NCI-H526 treated with DMSO at 0.1 percent for 48 hours (cell line): ENCODE measurements at regions not wholly inside any gene's neighbourhood (a gene's known extent, or its start where the extent isn't known, plus 50 kb on each side); places are given as distances from the start of the nearest gene placed in this dataset.

Experiments
- DNase-seq: peaks from one replicate; lab custom pipeline; 2025; lab: John Stamatoyannopoulos, UW

GRCh38 chr2:52139241-52139640, 1107.3 kb upstream of the NRXN1 start:
- DNase-seq, result no peak

- DNase-seq, result no peak
Measured at GRCh38 chr2:52135235-52135634, 1103.3 kb upstream of the NRXN1 start.

GRCh38 chr2:52128081-52128480, 1096.1 kb upstream of the NRXN1 start:
- no peak for DNase-seq

DNA sequence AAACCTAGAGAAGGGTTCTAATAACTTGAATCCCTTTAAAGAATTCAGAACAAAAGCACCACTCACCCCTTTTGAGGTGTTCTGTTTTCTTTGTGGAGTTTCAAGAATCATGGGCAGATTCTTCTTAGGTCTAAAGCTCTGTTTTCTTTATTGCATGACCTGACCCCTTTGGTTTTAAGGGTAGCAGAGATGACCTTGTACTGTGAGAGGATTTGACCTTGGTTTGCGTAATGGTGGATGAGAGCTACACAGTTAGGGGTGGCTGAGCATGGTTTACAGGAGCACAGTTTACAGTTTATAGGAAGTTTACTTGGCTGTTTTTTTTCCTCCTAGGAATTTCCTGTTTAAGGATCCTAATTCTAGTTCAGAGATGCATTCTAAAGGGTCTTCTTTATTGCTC, 1095.6 kb upstream of the NRXN1 start:
- no peak for DNase-seq

DNA sequence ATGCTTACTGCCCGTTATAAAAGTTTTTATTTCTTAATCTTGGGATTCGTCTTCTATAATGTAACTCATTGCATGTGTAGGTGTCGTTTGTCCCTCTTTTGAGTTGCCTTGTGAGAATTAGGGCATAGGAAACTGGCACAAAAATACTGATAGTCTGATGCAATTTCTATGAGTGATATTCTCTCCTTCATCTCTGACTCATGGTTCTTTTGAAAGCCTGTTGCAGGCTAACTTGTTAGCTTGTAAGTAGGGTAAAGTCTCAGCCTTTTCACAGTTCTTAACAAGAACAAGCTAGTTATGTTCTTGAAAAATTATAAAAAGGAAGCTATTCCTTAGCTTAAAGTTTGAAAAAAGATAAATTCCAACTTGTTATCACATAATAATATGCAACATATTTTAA, 1085.4 kb upstream of the NRXN1 start:
- DNase-seq, result no peak

GRCh38 chr2:52115750-52116149, 1083.8 kb upstream of the NRXN1 start:
- no peak for DNase-seq

DNA sequence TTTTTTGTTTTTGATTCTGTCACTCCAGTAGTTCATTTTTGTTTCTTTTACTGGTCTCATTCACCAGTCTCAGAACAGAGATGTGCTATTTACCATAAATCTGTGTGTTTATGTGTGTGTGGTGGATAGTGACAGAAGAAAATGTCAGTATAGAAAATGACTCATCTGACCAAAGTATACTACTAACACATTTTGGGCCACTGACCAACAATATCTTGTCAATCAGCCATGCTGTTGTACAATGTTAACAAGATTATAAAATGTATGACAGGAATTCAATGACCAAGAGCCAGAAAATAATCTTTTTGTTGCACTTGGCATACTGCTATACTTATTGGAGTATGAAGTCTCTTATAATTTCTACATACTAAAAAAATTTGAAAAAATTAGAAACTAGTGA, 1081.4 kb upstream of the NRXN1 start:
- no peak for DNase-seq

DNA sequence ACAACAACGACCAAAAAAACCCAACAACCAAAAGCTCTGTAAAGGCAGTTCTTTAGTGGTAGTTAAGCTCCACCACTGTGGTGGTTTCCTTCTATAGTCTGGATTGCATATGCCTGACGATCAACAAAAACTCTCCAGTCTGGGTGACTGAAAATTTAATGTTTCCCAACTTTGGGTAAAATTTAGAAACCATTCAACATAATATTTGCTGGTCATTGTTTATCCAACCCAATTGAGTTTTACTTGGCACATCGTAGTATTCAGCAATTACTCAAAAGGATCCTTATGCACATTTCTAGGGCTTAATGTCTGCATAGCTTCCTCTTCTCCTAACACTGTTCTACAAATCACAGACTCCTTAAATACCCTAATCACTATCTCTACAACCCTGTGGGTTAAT, 1080.2 kb upstream of the NRXN1 start:
- DNase-seq, result no peak

DNA sequence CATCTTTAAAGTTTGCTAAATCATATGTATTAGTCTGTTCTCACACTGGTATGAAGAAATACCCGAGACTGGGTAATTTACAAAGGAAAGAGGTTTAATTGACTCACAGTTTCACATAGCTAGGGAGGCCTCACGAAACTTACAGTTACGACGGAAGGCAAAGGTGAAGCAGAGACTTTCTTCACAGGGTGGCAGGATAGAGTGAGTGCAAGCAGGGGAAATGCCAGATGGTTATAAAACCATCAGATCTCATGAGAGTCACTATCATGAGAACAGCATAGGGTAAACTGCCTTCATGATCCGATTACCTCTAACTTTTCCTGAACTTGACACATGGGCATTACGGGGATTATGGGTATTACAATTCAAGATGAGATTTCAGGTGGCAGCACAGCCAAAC, 1075.2 kb upstream of the NRXN1 start:
- no peak for DNase-seq

DNA sequence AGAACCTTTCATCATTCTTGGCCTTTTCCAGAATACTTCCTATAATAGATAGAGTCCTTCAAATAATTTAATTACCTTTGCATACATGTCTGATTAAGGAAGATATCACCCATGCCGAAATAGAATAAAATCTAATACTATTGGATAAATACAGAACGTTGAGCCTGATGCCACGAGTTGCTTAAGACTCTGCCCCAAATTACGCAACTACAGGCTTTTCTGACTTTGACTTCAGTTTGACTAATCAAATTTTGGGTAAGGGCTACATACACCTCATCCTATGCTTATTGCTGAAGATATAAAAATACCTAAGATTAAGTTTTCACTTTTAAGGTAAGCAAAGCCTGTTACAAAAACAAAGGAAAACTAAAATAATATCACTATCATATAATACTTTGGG, 1065.1 kb upstream of the NRXN1 start:
- no peak for DNase-seq

GRCh38 chr2:52084759-52085158, 1052.8 kb upstream of the NRXN1 start:
- no peak for DNase-seq

GRCh38 chr2:52083214-52083613, 1051.3 kb upstream of the NRXN1 start:
- DNase-seq, result no peak

DNA sequence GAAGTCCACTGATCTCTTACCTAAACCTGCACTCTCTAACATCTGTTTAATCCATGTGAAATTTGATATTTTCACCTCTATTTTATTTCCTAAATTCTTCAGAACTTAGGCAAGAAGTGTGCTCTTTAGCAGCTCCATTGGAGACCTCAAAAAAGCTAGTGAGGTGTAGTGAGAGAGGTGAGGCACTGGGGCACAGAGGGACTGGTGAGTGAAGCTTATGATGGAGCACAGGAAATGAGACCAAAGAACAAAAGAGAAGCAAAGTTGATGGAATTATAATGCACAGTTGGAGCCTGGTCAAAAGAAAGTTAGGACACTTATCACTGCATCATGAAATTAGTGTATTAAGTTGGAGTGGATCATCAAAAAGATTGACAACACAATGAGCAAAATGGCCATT, 1050.7 kb upstream of the NRXN1 start:
- DNase-seq, result no peak

DNA sequence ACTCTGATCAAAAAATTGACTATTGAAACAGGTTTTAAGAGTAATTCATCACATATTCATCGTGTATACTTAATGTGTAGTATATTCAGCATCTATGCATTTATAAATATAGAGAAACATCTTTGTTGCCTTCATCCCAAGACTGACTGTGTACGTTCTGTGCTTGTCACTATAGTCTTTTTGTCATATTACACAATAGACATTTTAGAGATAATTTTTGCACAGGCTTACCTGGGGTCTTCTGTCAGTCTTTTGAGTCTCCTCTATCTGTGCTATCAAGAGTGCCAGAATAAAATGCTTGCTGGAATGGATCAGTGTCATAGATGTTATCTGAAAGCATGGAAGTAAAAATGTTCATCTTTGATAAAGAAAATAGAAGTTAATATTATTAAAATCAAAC, 1047.7 kb upstream of the NRXN1 start:
- DNase-seq, result no peak

GRCh38 chr2:52077159-52077558, 1045.2 kb upstream of the NRXN1 start:
- DNase-seq, result no peak

DNA sequence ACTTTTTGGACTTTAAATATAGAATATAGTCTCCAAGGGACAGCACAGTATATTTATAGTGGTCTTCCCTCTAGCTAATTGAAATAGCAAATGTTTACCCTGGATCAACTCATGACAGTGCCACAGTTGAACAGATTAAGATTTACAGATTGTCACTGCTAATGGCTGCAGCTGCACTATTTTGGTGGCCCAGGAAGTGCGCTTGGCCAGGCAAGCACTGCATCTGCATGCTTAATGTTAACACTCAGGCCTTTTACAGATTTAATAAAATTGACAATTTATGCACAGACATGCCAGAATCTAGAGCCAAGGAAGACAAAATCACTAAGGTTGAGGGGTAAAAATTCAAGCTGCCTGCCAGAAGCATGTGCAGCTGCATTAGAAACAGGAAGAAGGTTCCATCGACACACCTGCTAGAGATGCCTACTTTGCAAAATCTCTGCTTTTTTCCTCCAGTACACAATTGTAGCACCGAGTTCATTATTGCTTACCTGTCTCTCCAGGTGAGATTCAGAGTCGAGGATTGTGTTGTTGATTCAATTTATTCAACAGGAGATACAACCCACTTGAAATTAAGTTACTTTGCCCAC, 1042.3 kb upstream of the NRXN1 start:
- DNase-seq, result no peak

DNA sequence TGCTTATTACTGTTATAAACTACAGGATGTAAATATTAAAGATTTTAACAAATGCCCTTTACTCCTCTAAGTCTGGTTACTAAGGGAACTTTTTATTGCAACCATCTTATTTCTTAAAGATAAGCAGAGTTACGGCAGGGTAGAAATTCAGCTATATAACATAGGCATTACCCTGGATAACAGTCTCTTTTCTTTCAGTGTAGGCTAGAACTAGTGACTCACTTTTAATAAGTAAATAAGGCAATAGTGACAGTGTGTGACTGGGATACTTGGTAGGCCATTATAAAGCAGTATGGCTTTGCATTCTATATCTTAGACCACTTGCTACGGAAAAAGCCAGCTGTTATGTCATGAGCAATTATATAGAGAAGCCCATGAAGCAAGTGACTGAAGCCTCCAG, 1041.0 kb upstream of the NRXN1 start:
- DNase-seq, result no peak

DNA sequence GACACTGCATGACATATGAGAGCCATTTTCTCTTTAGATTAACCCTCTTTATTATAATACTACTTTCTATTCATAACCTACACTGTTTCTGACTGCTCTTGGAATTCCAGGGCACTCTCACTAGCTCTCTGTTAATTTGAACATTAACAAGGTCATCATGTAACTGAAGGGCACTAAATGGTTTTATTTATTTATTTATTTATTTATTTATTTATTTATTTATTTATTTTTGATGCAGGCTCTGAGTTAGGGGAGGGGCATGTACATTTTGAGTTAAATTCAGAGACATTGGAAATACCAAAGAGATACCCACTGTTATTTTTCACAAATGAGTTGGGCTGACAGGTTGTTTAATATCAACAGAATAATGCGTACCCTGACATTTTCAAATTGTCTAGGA, 1038.7 kb upstream of the NRXN1 start:
- DNase-seq, result no peak

- DNase-seq, result no peak
Measured at GRCh38 chr2:52064234-52064633, 1032.3 kb upstream of the NRXN1 start.

GRCh38 chr2:52054824-52055223, 1022.9 kb upstream of the NRXN1 start:
- no peak for DNase-seq

DNA sequence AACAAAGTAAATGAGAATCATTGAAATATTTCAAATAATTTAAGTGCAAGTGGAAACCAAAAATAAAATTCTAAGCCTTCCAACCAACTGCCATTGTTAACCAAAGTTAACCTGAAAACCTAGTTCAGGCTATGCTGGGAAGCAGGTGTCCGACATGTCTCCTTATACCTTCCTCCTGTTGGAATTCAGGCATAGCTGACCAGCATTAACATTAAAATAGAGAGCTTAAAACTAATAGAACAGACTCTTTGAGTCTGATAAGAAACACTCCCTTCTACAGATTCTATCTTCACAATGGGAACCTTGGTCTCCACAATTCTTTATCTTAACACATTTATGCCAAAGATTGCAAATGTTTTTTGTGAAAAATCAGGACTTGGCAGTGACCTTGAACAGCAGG, 1004.9 kb upstream of the NRXN1 start:
- DNase-seq, result no peak

DNA sequence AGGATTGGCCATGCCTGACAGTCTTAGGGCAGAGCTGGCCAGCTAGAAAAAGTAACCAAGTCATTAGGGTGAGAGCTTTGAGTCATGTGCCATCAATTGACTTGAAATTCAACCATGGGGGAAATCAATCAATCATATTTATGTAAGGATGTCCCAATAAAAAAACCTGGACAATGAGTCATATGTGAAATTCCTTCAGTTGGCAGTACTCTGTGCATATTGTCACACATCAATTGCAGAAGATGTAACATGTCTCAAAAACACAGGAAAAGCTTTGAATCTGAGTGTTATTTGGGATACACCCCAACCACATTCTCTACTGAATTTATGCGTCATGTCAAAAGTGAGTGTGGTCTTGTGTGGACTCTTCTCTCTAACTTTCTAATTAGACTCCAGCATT, 1004.1 kb upstream of the NRXN1 start:
- no peak for DNase-seq

DNA sequence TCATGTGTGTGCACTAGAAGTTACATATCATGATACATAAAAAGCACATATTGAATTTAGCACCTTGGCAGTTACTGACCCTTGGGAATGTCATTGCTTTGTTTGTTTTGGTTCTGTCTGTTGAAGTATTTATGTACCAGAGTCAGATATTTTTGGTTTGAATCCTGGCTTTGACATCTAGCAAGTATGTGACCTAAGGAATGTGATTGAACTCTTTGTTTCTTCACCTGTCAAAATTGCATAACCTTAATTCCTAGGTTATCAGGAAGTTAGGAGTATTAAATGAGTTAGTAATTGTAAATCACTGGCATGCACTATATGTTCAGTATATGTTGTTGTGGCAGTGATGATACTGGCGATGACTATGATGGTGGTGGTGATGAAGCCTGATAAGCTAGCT, 1003.5 kb upstream of the NRXN1 start:
- no peak for DNase-seq

GRCh38 chr2:52034706-52035105, 1002.8 kb upstream of the NRXN1 start:
- no peak for DNase-seq

GRCh38 chr2:52022006-52022405, 990.1 kb upstream of the NRXN1 start:
- no peak for DNase-seq
